PC-9 (cell line): ENCODE measurements at regions not wholly inside any gene's neighbourhood (a gene's known extent, or its start where the extent isn't known, plus 50 kb on each side); places are given as distances from the start of the nearest gene placed in this dataset.

Source experiments
- CTCF ChIP-seq: fragments of 200-600 bp; sonication (generic); conservative IDR thresholded peaks from 2 replicates; pipeline ENCODE4 v1.6.1; 2017; ENCODE audit warnings: mixed run types, antibody characterized with exemption, mild to moderate bottlenecking, moderate library complexity
- EZH2 ChIP-seq: fragments of 200-600 bp; sonication (generic); IDR thresholded peaks from 2 replicates; pipeline ENCODE4 v1.8.0; 2017; ENCODE audit warnings: antibody characterized with exemption, low read depth

DNA sequence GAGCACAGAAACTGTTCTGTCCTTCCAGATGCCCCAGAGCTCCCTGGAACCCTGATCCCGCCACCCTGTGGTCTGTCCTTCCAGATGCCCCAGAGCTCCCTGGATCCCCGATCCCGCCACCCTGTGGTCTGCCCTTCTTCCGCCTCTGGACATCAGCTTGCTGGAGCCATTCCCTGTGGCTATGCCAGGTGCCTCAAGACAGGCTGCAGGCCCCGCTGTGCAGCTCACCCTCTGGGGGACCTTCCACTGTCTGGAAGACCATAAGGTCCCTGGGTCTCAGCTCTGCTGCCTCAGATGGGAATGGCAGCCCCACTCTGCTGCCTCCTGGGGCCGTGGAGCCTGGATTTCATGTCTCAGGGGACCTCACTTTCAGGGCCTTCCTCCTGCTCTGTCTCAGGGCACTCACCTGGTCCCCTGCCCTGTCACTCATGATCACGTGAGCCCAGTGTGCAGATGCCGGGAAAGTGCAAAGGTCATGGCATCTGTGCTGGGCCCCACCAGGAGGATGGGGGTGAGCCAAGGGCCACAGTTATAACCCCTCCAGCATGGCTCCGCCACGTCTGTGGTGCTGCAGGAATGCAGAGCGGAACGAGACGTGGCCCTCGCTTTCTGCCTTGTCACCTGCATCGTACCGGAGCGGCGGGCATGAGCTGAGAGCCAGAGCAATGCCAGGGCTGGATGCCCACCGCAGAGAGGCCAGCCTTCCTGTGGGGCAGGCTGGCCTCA lies 1520.7 kb downstream of the BRD1 start:
- TF ChIP-seq CTCF = no peak
- no peak for TF ChIP-seq EZH2
